Glutamatergic neuron (in vitro differentiated cells): ENCODE measurements at regions not wholly inside any gene's neighbourhood (a gene's known extent, or its start where the extent isn't known, plus 50 kb on each side); places are given as distances from the start of the nearest gene placed in this dataset.

ENCODE experiments used
- DNase-seq: peaks from one replicate; pipeline ENCODE4 v3.0.0; 2022
- H3K27ac Mint-ChIP-seq: one replicate; pipeline ENCODE4 v1.8.0; 2020; ENCODE audit warnings: mild to moderate bottlenecking, mixed read lengths, inconsistent platforms; ENCODE audit not compliant: unreplicated experiment
- H3K27me3 Mint-ChIP-seq: one replicate; pipeline ENCODE4 v1.8.0; 2020; ENCODE audit warnings: mild to moderate bottlenecking, moderate library complexity, mixed read lengths, inconsistent platforms; ENCODE audit not compliant: unreplicated experiment
- H3K36me3 Mint-ChIP-seq: one replicate; pipeline ENCODE4 v1.8.0; 2020; ENCODE audit warnings: mild to moderate bottlenecking, mixed read lengths, inconsistent platforms; ENCODE audit not compliant: unreplicated experiment
- H3K4me1 Mint-ChIP-seq: one replicate; pipeline ENCODE4 v1.8.0; 2020; ENCODE audit warnings: mild to moderate bottlenecking, low read depth, mixed read lengths, inconsistent platforms; ENCODE audit not compliant: unreplicated experiment
- H3K4me3 Mint-ChIP-seq: one replicate; pipeline ENCODE4 v1.8.0; 2020; ENCODE audit warnings: mild to moderate bottlenecking, mixed read lengths, inconsistent platforms; ENCODE audit not compliant: unreplicated experiment
- H3K9me3 Mint-ChIP-seq: one replicate; pipeline ENCODE4 v1.8.0; 2020; ENCODE audit warnings: mild to moderate bottlenecking, moderate library complexity, mixed read lengths, inconsistent platforms; ENCODE audit not compliant: unreplicated experiment
- TF ChIP-seq, protein P1 (sequence below): fragments of 200-600 bp; sonication (generic); IDR thresholded peaks from one replicate; pipeline ENCODE4 v1.5.0; 2021; ENCODE audit not compliant: partially characterized antibody, unreplicated experiment

DNA sequence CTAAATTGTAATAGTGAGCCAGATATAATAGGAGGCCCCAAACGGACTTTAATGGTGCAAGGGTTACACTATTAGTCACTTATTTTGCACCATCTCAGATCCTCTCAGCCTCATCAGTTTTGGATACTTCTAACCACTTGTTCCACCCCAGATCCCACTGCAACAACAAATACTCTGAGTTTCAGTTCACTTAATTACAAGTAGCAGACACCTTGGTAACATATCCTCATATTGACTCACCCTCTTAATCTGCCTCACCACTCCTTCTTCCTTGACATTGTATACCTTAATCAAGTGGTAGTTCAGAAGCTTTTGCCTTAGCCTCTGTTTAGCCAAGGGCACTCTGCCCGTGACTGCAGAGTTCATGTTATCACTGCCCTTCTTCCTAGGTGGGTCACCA, 256.1 kb upstream of the UBASH3B start:
- Mint-ChIP-seq H3K9me3 (no peaks in the 10 kb centered on the region), H3K4me3 (no peak overlapping the region), H3K27me3 (no peaks in the 10 kb centered on the region), H3K27ac (no peak overlapping the region), H3K36me3 (no peaks in the 10 kb centered on the region), H3K4me1 (no peaks in the 10 kb centered on the region)
- TF ChIP-seq, protein P1, sequence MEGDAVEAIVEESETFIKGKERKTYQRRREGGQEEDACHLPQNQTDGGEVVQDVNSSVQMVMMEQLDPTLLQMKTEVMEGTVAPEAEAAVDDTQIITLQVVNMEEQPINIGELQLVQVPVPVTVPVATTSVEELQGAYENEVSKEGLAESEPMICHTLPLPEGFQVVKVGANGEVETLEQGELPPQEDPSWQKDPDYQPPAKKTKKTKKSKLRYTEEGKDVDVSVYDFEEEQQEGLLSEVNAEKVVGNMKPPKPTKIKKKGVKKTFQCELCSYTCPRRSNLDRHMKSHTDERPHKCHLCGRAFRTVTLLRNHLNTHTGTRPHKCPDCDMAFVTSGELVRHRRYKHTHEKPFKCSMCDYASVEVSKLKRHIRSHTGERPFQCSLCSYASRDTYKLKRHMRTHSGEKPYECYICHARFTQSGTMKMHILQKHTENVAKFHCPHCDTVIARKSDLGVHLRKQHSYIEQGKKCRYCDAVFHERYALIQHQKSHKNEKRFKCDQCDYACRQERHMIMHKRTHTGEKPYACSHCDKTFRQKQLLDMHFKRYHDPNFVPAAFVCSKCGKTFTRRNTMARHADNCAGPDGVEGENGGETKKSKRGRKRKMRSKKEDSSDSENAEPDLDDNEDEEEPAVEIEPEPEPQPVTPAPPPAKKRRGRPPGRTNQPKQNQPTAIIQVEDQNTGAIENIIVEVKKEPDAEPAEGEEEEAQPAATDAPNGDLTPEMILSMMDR = no peak
- no peak for DNase-seq

DNA sequence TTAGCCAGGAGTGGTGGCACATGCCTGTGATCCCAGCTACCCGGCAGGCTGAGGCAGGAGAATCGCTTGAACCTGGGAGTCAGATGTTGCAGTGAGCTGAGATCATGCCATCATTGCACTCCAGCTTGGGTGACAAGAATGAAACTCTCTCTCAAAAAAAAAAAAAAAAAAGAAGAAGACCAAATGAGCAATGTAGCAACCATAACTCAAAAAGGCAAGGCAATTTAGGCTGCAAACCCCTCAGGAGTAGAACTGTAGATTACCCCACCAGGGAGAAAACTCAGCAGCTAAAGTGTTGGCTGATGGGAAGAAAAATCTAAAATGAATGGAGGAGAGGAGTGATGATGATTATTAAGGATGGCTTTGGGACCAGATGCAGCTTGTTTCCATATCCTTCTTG, 256.7 kb upstream of the UBASH3B start:
- Mint-ChIP-seq H3K27me3 (no peaks in the 10 kb centered on the region), H3K4me1 (no peaks in the 10 kb centered on the region), H3K9me3 (no peaks in the 10 kb centered on the region), H3K27ac (no peak overlapping the region), H3K36me3 (no peaks in the 10 kb centered on the region), H3K4me3 (no peak overlapping the region)
- TF ChIP-seq, protein P1 = no peak
- no peak for DNase-seq

DNA sequence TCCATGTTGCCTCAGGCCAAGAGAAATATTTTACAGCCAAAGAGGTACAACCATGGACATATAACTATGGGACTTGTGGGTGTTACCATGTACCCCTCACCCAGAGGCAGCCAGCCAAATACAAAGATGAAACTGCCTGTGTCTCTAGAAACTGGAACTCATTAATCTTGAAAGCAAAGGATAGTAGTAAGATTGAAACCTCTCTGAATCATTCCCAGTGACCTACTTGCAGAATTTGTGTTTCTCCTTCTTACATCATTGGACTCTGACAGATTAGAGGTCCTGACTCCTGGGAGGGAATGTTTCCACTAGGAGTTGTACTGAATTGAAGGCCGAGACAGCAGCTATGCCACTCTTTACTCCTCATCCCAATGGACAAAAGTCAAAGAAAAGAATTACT, 257.4 kb upstream of the UBASH3B start:
- no peak for DNase-seq
- no peaks in the 10 kb centered on the region for H3K36me3 Mint-ChIP-seq
- H3K27me3 Mint-ChIP-seq = no peaks in the 10 kb centered on the region
- TF ChIP-seq, protein P1 = no peak
- no peaks in the 10 kb centered on the region for H3K9me3 Mint-ChIP-seq
- H3K27ac Mint-ChIP-seq = no peak overlapping the region
- H3K4me3 Mint-ChIP-seq = no peak overlapping the region
- H3K4me1 Mint-ChIP-seq = no peaks in the 10 kb centered on the region

- Mint-ChIP-seq H3K9me3 (no peaks in the 10 kb centered on the region), H3K27me3 (no peaks in the 10 kb centered on the region), H3K4me1 (no peaks in the 10 kb centered on the region), H3K4me3 (no peak overlapping the region), H3K36me3 (no peaks in the 10 kb centered on the region), H3K27ac (no peak overlapping the region)
- TF ChIP-seq, protein P1 = no peak
- no peak for DNase-seq
Observed at GRCh38 chr11:122395282-122395681, 260.2 kb upstream of the UBASH3B start.

GRCh38 chr11:122394313-122394712, 261.2 kb upstream of the UBASH3B start:
- no peak for DNase-seq
- Mint-ChIP-seq H3K9me3 (no peaks in the 10 kb centered on the region), H3K27me3 (no peaks in the 10 kb centered on the region), H3K4me1 (no peaks in the 10 kb centered on the region), H3K36me3 (no peaks in the 10 kb centered on the region), H3K27ac (no peak overlapping the region), H3K4me3 (no peak overlapping the region)
- TF ChIP-seq, protein P1 = no peak
